GM10248 (cell line): ENCODE measurements at regions not wholly inside any gene's neighbourhood (a gene's known extent, or its start where the extent isn't known, plus 50 kb on each side); places are given as distances from the start of the nearest gene placed in this dataset.

Experiments used
- CTCF ChIA-PET: fragments of 300-600 bp; sonication (Branson Sonifier 250); formaldehyde crosslinking; extraction: SDS; loops from one replicate; lab custom pipeline; 2021; ENCODE audit warnings: antibody characterized with exemption; lab: Yijun Ruan, JAX
- POLR2A ChIA-PET: fragments of 350-650 bp; sonication (Branson Sonifier 250); formaldehyde crosslinking; extraction: SDS; loops from one replicate; lab custom pipeline; 2020; ENCODE audit warnings: antibody characterized with exemption; lab: Yijun Ruan, JAX
- DNase-seq: peaks from one replicate; pipeline ENCODE4 v3.0.0; 2012; ENCODE audit errors: extremely low spot score
- CTCF ChIP-seq: IDR thresholded peaks from 2 replicates; pipeline ENCODE4 v1.5.1; 2012; ENCODE audit warnings: mild to moderate bottlenecking, low read depth; ENCODE audit errors: extremely low read depth, missing control alignments, control extremely low read depth

DNA sequence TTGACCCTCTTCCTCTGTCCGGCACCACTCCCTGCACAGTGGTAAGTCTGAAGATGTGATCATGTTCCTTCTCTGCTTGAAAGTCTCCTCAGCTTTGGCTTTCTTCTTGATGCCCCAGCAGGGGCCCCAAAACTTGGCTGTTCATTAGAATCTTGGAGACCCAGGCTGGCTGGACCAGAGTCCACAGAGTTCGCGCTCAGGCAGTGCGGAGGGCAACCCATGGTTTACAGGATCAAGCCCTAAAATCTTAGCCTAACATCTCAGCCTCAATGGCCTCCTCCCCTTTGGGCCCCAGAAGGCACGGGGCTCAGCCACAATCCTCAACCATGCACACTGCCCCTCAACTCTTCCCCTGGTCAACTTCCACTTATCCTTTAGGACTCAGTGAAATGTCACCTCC lies 72.9 kb upstream of the GTSF1L start:
- ChIA-PET CTCF (interaction anchor here (0.8 to 1.3 kb wide), 5 partner anchors 9 to 49 kb away, joined by 3 to 4 read pairs (median 3); no protein-coding TSS in a partner anchor), POLR2A (interaction anchor here (0.6 kb wide), 1 partner anchor 101 kb away, joined by 5 read pairs; no protein-coding TSS in a partner anchor)
- TF ChIP-seq CTCF, result no peak
- DNase-seq, result no peak

- no peak for TF ChIP-seq CTCF
- POLR2A ChIA-PET, result interaction anchor here (0.6 kb wide), 1 partner anchor 101 kb away, joined by 5 read pairs; no protein-coding TSS in a partner anchor
- DNase-seq, result no peak
- CTCF ChIA-PET, result interaction anchor here (0.8 to 1.3 kb wide), 6 partner anchors 9 to 344 kb away, joined by 3 to 4 read pairs (median 3); no protein-coding TSS in a partner anchor
Observed at GRCh38 chr20:43799150-43799711, 72.4 kb upstream of the GTSF1L start.

GRCh38 chr20:43798291-43799149 lies 71.7 kb upstream of the GTSF1L start:
- no peak for TF ChIP-seq CTCF
- no peak for DNase-seq
- CTCF ChIA-PET, result interaction anchor here (0.9 to 1.2 kb wide), 5 partner anchors 10 to 343 kb away, joined by 3 to 4 read pairs (median 3); no protein-coding TSS in a partner anchor
- POLR2A ChIA-PET, result no interaction called here

GRCh38 chr20:43794326-43794725 lies 67.5 kb upstream of the GTSF1L start:
- POLR2A ChIA-PET, result no interaction called here
- no peak for DNase-seq
- CTCF ChIA-PET, result interaction anchor here (1.5 kb wide), 1 partner anchor 102 kb away, joined by 3 read pairs; no protein-coding TSS in a partner anchor
- no peak for TF ChIP-seq CTCF

DNA sequence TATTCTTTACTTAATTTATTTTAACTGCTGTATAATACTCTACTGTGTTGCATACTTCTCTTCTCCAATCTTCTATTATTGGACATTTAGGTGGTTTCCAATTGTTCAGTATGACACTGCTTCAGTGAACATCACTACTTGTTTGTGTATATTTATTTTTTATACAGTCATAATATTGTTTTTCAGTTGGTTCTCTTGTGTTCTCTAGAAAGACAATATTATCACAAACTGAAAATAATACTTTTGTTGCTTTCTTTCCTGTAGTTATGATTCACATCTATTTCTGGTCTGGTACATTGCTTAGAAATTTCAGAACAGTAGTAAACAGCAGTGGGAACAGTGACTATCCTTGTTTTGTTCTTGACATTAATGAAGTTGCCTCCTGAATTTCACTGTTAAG lies 62.8 kb upstream of the GTSF1L start:
- CTCF ChIA-PET, result interaction anchor here (1.4 kb wide), 1 partner anchor 8 kb away, joined by 3 read pairs; no protein-coding TSS in a partner anchor

More for the DNA sequence above, 62.8 kb upstream of the GTSF1L start:
- POLR2A ChIA-PET, result no interaction called here
- DNase-seq, result no peak
- TF ChIP-seq CTCF, result no peak
